H1 (cell line): ENCODE measurements at regions not wholly inside any gene's neighbourhood (a gene's known extent, or its start where the extent isn't known, plus 50 kb on each side); places are given as distances from the start of the nearest gene placed in this dataset.
A peak's percentile ranks its signal among the peaks of the same experiment; 100 is the strongest.

ENCODE experiments used
- CTCF ChIA-PET: fragments of 300-600 bp; sonication (Branson Sonifier 250); formaldehyde crosslinking; loops from one replicate; lab custom pipeline; 2021; ENCODE audit not compliant: partially characterized antibody; lab: Charles Lee
- POLR2A ChIA-PET: fragments of 300-600 bp; sonication (Branson Sonifier 250); formaldehyde crosslinking; loops from one replicate; lab custom pipeline; 2021; ENCODE audit warnings: inconsistent platforms; ENCODE audit not compliant: partially characterized antibody; lab: Charles Lee
- DNase-seq, 2 experiments: peaks; one replicate each; pipeline versions ENCODE4 v3.0.0 to v3.0.0-alpha.2; 2010 to 2022; ENCODE audit warnings: low spot score in 2 of 2, low read depth in 1 of 2, mixed read lengths in 1 of 2
- FAIRE-seq: peaks from 2 replicates; lab custom pipeline; 2011; peaks lifted over from hg19 to GRCh38; lab: Jason Lieb, UNC
- H2AFZ ChIP-seq: 2 replicates; pipeline ENCODE4 v1.8.1; 2012; ENCODE audit warnings: low read length, inconsistent platforms
- H2AK5ac ChIP-seq: 2 replicates; pipeline ENCODE4 v1.6.1; 2013; ENCODE audit warnings: low read depth, low read length
- H2BK120ac ChIP-seq: replicated peaks from 2 replicates; pipeline ENCODE3; 2013; ENCODE audit warnings: low read depth, low read length, inconsistent platforms
- H2BK12ac ChIP-seq: 2 replicates; pipeline ENCODE4 v1.6.1; 2013; ENCODE audit warnings: low read depth, low read length
- H2BK15ac ChIP-seq: 2 replicates; pipeline ENCODE4 v1.6.1; 2013; ENCODE audit warnings: low read length
- H2BK20ac ChIP-seq: 2 replicates; pipeline ENCODE4 v1.6.1; 2013; ENCODE audit warnings: low read length
- H2BK5ac ChIP-seq: 2 replicates; pipeline ENCODE4 v1.6.1; 2013; ENCODE audit warnings: low read depth, low read length
- H3K14ac ChIP-seq: 2 replicates; pipeline ENCODE4 v1.6.1; 2013; ENCODE audit warnings: inconsistent platforms; ENCODE audit not compliant: insufficient read length
- H3K18ac ChIP-seq: 2 replicates; pipeline ENCODE4 v1.6.1; 2013; ENCODE audit warnings: low read length; ENCODE audit errors: extremely low read depth
- H3K23ac ChIP-seq: 2 replicates; pipeline ENCODE4 v1.6.1; 2013; ENCODE audit warnings: inconsistent platforms; ENCODE audit not compliant: insufficient read length
- H3K23me2 ChIP-seq: 2 replicates; pipeline ENCODE4 v1.6.1; 2013; ENCODE audit warnings: low read depth, low read length
- H3K27ac ChIP-seq: 2 replicates; pipeline ENCODE4 v1.6.1; 2011; ENCODE audit warnings: low read depth, low read length, inconsistent platforms
- H3K27me3 ChIP-seq, 4 experiments: replicated peaks in 1 of 4; 1 replicate in 1 of 4; 2 replicates in 3 of 4; pipeline versions ENCODE4 v1.6.1 to v1.8.1; 2011 to 2013; ENCODE audit warnings: low read length in 3 of 4, mild to moderate bottlenecking in 3 of 4, inconsistent platforms in 2 of 4, mixed read lengths in 2 of 4, moderate library complexity in 1 of 4; ENCODE audit not compliant: control insufficient read depth in 3 of 4, insufficient read depth in 3 of 4; ENCODE audit errors: extremely low read depth in 1 of 4
- H3K36me3 ChIP-seq, 4 experiments: 2 replicates each; pipeline versions ENCODE4 v1.6.1 to v1.8.1; 2011 to 2013; ENCODE audit warnings: mild to moderate bottlenecking in 4 of 4, low read length in 3 of 4, moderate library complexity in 2 of 4, control low read depth in 1 of 4, inconsistent platforms in 1 of 4; ENCODE audit not compliant: insufficient read depth in 4 of 4, control insufficient read depth in 2 of 4
- H3K4ac ChIP-seq: replicated peaks from 2 replicates; pipeline ENCODE3; 2013; ENCODE audit warnings: low read length, low read depth, mixed read lengths, inconsistent platforms; ENCODE audit not compliant: insufficient read length
- H3K4me1 ChIP-seq, 4 experiments: replicated peaks in 1 of 4; 1 replicate in 1 of 4; 2 replicates in 3 of 4; pipeline versions ENCODE4 v1.6.1 to v1.8.1; 2011 to 2013; ENCODE audit warnings: low read length in 3 of 4, inconsistent platforms in 2 of 4, mixed read lengths in 1 of 4; ENCODE audit not compliant: insufficient read depth in 4 of 4, control insufficient read depth in 3 of 4
- H3K4me2 ChIP-seq, 2 experiments: 2 replicates each; pipeline versions ENCODE4 v1.6.1 to v1.8.1; 2011 to 2013; ENCODE audit warnings: low read depth in 2 of 2, low read length in 2 of 2, control low read depth in 1 of 2, inconsistent platforms in 1 of 2, mild to moderate bottlenecking in 1 of 2; ENCODE audit not compliant: insufficient read depth in 1 of 2
- H3K4me3 ChIP-seq, 4 experiments: fragments of 200-600, 300-600 bp in 1 of 4; sonication (generic), shearing (Covaris generic), sonication (Bioruptor Twin) in 1 of 4; 2 replicates each; pipeline versions ENCODE4 v1.5.1 to v1.8.1; 2011 to 2016; ENCODE audit warnings: low read length in 4 of 4, low read depth in 3 of 4, control low read depth in 2 of 4, inconsistent platforms in 2 of 4, mild to moderate bottlenecking in 2 of 4, mixed read lengths in 1 of 4, moderate library complexity in 1 of 4; ENCODE audit not compliant: insufficient read depth in 2 of 4; ENCODE audit errors: extremely low read depth in 1 of 4
- H3K56ac ChIP-seq: replicated peaks from 2 replicates; pipeline ENCODE3; 2013; ENCODE audit warnings: low read depth, mild to moderate bottlenecking, mixed read lengths, low read length, inconsistent platforms; ENCODE audit not compliant: insufficient read length
- H3K79me1 ChIP-seq: 2 replicates; pipeline ENCODE4 v1.6.1; 2013; ENCODE audit warnings: low read depth, low read length, control low read depth
- H3K79me2 ChIP-seq, 2 experiments: 2 replicates each; pipeline versions ENCODE4 v1.6.1 to v1.8.1; 2012 to 2013; ENCODE audit warnings: low read length in 2 of 2, mild to moderate bottlenecking in 2 of 2, inconsistent platforms in 1 of 2; ENCODE audit not compliant: insufficient read depth in 2 of 2, control insufficient read depth in 1 of 2
- H3K9ac ChIP-seq, 4 experiments: replicated peaks in 1 of 4; 1 replicate in 1 of 4; 2 replicates in 3 of 4; pipeline versions ENCODE4 v1.6.1 to v1.8.1; 2011 to 2013; ENCODE audit warnings: low read depth in 3 of 4, low read length in 3 of 4, control low read depth in 2 of 4, mild to moderate bottlenecking in 2 of 4, moderate library complexity in 2 of 4, inconsistent platforms in 1 of 4; ENCODE audit errors: extremely low read depth in 1 of 4
- H3K9me3 ChIP-seq, 2 experiments: 2 replicates each; pipeline versions ENCODE4 v1.6.1 to v1.8.1; 2012 to 2013; ENCODE audit warnings: mild to moderate bottlenecking in 2 of 2, moderate library complexity in 2 of 2, control low read depth in 1 of 2, inconsistent platforms in 1 of 2, low read depth in 1 of 2, low read length in 1 of 2, mixed read lengths in 1 of 2; ENCODE audit not compliant: insufficient read depth in 2 of 2
- H4K20me1 ChIP-seq, 2 experiments: replicated peaks in 1 of 2; 2 replicates each; pipeline versions ENCODE3 to v1.8.1; 2011 to 2013; ENCODE audit warnings: inconsistent platforms in 2 of 2, low read length in 2 of 2, mild to moderate bottlenecking in 1 of 2; ENCODE audit not compliant: insufficient read depth in 2 of 2, control insufficient read depth in 1 of 2
- H4K5ac ChIP-seq: 2 replicates; pipeline ENCODE4 v1.6.1; 2013; ENCODE audit warnings: low read length, low read depth, mixed read lengths, inconsistent platforms; ENCODE audit not compliant: insufficient read length
- H4K8ac ChIP-seq: 2 replicates; pipeline ENCODE4 v1.8.0; 2013; ENCODE audit warnings: mild to moderate bottlenecking, moderate library complexity, low read length, inconsistent platforms; ENCODE audit not compliant: insufficient read depth; ENCODE audit errors: extremely low read depth
- H4K91ac ChIP-seq: replicated peaks from 2 replicates; pipeline ENCODE3; 2013; ENCODE audit warnings: low read length, mixed read lengths, inconsistent platforms; ENCODE audit not compliant: insufficient read length
- CBX5 ChIP-seq: fragments of 300-800, 300-1000 bp; sonication (generic); IDR thresholded peaks from 2 replicates; pipeline ENCODE4 v1.7.1; 2016; ENCODE audit warnings: antibody characterized with exemption, low read length, low read depth
- EP300 ChIP-seq, 2 experiments: IDR thresholded peaks; 1 replicate in 1 of 2; 2 replicates in 1 of 2; pipeline ENCODE4 v1.6.1; 2011 to 2012; ENCODE audit warnings: low read depth in 2 of 2, low read length in 2 of 2, mild to moderate bottlenecking in 2 of 2, borderline replicate concordance in 1 of 2, inconsistent platforms in 1 of 2, moderate library complexity in 1 of 2
- FOSL1 ChIP-seq: IDR thresholded peaks from 2 replicates; pipeline ENCODE4 v1.6.1; 2011; ENCODE audit warnings: mild to moderate bottlenecking, low read depth, low read length, moderate library complexity; ENCODE audit not compliant: insufficient read depth
- GABPA ChIP-seq: IDR thresholded peaks from 2 replicates; pipeline ENCODE4 v1.6.1; 2011; ENCODE audit warnings: mild to moderate bottlenecking, low read length, moderate library complexity, borderline replicate concordance; ENCODE audit not compliant: insufficient read depth
- WGBS, 2 experiments: shearing (Covaris generic) in 1 of 2; methylation state at CpG; one replicate each; pipeline versions ENCODE4 v1.1.6 to v1.1.7; 2013 to 2015; ENCODE audit warnings: low lambda C conversion rate in 2 of 2, mixed read lengths in 2 of 2, inconsistent platforms in 1 of 2, low coverage in 1 of 2, missing lambda C conversion rate in 1 of 2; ENCODE audit not compliant: insufficient replicate concordance in 2 of 2, insufficient coverage in 1 of 2, insufficient read length in 1 of 2; ENCODE audit errors: extremely low coverage in 1 of 2, missing lambda C conversion rate in 1 of 2; 5-methylcytosine and 5-hydroxymethylcytosine counted together

DNA sequence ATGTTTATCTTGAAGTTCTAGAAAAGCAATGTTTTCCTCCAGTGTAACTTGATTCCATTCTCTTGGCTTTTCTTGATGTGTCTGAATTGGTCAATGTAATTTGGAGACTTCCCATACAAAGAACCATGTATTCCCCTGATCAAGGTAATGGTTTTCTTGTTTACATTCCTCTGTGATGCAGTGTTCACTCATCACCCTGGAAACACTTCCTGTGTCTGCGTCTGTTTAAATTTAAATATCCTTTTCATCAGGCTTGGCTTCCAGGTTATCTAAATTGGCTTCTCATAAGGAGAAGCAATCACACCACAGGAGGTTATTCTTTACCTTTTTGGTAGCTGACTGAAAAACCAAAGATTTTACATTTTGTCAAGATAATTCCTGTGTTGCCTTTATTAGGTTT lies 237.3 kb upstream of the WSCD1 start:
- Histone ChIP-seq H2AFZ (no peak overlapping the region), H2BK15ac (no peak overlapping the region), H3K4ac (no peak overlapping the region), H4K91ac (no peak overlapping the region), H3K9ac (no peak overlapping the region), H4K20me1 (no peaks in the 10 kb centered on the region), H3K23me2 (no peaks in the 10 kb centered on the region), H2AK5ac (no peak overlapping the region), H3K36me3 (no peaks in the 10 kb centered on the region), H3K18ac (no peak overlapping the region), H3K27me3 (no peaks in the 10 kb centered on the region), H3K79me2 (no peaks in the 10 kb centered on the region), H3K4me1 (peaks cover 0 to 6% (median 2%) of the 10 kb centered on the region in 4 experiments; a peak in 2 of 7 replicates), H3K14ac (no peak overlapping the region), H2BK20ac (no peak overlapping the region), H3K56ac (no peak overlapping the region), H2BK12ac (no peak overlapping the region), H3K4me3 (no peak overlapping the region; a peak in 1 of 8 replicates), H3K27ac (no peak overlapping the region), H4K5ac (no peak overlapping the region), H3K23ac (no peak overlapping the region), H2BK120ac (no peak overlapping the region), H2BK5ac (no peak overlapping the region), H3K4me2 (peak overlapping the region in 1 of 2 experiments; percentile 10; a peak in 1 of 4 replicates), H4K8ac (no peak overlapping the region), H3K9me3 (no peaks in the 10 kb centered on the region), H3K79me1 (no peaks in the 10 kb centered on the region)
- 0% methylated on average over 1 of the region's 1 CpG; no CpG with 5 or more reads in 1 of the 2 experiments for WGBS, 2 experiments
- FAIRE-seq (peak; percentile 81), DNase-seq (no peak)
- POLR2A ChIA-PET = no interaction called here
- CTCF ChIA-PET = interaction anchor here (2.3 kb wide), 1 partner anchor 85 kb away, joined by 5 read pairs; no protein-coding TSS in a partner anchor
- TF ChIP-seq EP300 (IDR thresholded peaks at IDR 0.05; ENCODE audit: borderline replicate concordance in 1 of 2, low read depth in 2 of 2, low read length in 2 of 2) (peak in 1 of 2 experiments; percentile 12; a peak in 1 of 3 replicates), CBX5 (no peak), GABPA (no peak), FOSL1 (no peak)
